ENCODE measurements at regions not wholly inside any gene's neighbourhood (a gene's known extent, or its start where the extent isn't known, plus 50 kb on each side); places are given as distances from the start of the nearest gene placed in this dataset.
"Not testable (repeated sequence)": the region's sequence is repeated elsewhere in the genome, so short reads cannot be mapped to it uniquely, and the experiment has no call there.

DNA sequence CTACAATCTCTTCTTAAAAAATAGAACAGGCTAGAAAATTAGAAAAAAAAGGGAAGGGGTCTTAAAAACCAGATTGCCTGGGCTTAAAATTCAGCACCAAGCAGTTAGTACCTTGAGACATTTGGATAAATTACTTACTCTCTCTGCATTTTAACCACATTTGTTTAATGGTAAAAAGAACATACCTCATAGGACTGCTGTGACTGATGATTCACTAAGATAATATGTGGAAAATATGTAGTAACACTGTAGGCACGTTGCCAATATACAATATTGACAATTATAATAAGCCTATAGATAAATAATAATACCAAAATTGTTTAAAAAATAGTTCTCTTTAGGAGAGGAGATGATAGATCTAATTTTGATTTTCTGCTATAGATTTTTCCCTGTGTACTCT lies 750.4 kb downstream of the TENT5A start:
- no peak for DNase-seq (ENCODE audit: low spot score)

DNA sequence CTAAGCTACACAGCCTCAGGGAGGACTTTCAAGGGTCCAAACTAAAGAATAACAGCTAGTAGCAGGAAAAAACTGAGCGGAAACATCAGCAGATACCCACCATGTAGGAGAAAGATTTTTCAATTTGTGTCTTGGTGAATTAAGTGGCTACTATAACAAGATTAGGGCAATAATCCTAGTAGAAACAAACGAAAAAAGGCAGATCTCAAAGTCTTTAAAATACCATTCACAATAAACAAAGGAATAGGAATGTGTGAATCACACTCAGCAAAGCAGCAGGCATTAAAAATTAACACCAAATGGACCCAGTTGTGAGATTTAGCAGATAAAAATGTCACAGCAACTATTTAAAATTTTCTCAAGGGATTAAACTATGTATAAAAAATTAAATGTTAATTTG lies 761.2 kb downstream of the TENT5A start:
- DNase-seq (ENCODE audit: low spot score) = no peak

DNA sequence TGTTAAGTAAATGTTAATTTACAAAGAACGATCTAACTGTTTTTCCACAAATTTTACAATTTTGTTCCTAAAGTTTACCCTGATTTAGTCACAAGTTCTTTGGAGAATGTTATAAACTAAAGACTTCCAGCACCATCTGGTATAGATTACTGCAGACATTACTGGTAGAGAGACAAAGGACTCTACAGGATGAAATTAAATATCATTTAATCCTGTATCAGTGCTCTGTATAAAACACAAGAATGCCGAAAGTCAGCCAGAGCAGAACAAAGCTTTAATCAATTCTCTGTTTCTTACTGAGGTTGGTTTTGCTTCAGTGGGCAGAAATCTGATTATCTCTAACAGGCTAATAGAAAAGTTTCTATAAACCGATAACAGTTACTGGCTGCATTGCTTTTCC lies 763.6 kb downstream of the TENT5A start:
- no peak for DNase-seq (ENCODE audit: low spot score)

DNA sequence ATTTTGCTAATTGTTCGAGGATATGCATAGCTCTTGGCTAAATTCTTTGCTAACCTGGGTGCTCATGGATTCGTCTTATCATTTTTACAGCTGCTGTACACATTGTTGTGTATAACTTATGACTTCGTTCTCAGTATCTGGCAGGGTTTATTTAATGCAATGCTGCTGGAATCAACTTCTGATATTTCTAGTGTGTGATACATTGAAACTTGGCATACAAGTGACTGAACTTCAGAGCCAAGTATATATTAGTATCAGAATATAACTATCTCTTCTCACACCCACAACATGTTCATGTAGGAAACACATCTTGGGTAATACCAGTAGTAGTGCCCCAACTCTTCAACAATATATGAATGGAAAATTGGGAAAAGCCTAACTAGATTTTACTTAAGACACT lies 764.2 kb downstream of the TENT5A start:
- no peak for DNase-seq (ENCODE audit: low spot score)

DNA sequence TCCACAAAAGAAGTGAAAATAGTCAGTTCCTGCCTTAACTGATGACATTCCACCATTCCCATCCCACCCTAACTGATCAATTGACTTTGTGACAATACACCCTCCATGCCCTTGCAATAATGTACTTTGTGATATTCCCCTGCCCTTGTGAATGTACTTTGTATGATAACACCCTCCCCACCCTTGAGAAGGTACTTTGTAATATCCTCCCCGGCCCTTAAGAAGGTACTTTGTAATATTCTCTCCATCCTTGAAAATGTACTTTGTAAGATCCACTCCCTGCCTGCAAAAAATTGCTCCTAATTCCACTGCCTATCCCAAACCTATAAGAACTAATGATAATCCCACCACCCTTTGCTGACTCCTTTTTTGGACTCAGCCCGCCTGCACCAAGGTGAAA lies 771.3 kb downstream of the TENT5A start:
- DNase-seq (ENCODE audit: low spot score) = not testable (repeated sequence)

DNA sequence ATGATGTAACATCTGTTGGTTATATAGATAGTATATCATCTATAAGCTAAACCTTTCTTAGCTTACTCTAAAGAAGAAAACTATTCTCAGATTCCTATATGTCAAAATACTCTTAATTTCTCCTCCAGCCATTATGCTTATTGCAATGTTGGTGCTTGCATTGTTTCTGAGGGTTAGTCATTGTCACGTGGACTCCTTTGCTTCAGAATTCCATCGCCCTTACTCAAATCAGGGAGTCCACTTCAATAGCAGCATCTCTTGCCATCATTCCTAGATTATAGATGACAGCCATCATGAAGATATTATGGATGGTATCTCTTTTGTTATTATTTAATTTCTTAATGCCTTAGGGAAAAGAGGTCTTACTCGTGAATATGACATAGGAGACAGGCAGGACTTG lies 776.1 kb downstream of the TENT5A start:
- no peak for DNase-seq (ENCODE audit: low spot score)

DNA sequence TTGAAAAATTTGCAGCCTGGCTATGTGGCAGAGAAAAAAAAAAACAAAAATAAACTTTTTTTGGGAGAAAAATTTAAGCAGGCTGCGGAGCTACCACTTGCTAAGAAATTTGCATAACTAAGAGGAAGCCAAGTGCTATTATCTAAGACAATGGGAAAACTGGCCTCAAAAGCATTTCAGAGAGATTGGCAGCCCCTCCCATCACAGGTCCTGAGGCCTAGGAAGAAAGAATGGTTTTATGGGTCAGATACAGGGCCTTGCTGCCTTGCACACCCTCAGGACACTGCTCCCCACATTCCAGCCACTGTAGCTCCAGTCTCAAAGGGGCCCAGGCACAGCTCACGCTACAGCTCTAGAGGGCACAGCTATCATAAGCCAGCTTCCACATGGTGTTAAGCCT lies 777.9 kb downstream of the TENT5A start:
- no peak for DNase-seq (ENCODE audit: low spot score)

DNA sequence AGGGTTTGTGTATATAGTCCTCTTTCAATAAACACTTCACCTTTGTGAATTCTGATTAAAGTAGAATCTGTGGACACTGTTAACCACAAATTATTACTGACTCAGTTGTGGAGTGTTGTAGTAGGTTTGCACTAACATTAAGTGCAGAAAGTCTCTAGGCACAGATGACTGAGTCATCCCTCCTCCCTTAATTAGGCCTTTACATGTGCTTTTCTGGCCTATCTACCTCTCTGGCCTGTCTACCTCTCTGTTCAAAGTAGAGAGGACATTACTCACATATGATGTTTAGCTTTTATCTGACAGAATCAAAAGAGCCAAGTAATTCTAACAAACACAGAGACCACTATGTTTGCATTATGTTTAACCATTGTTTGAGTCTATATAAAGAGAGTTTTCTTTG lies 783.0 kb downstream of the TENT5A start:
- no peak for DNase-seq (ENCODE audit: low spot score)

DNA sequence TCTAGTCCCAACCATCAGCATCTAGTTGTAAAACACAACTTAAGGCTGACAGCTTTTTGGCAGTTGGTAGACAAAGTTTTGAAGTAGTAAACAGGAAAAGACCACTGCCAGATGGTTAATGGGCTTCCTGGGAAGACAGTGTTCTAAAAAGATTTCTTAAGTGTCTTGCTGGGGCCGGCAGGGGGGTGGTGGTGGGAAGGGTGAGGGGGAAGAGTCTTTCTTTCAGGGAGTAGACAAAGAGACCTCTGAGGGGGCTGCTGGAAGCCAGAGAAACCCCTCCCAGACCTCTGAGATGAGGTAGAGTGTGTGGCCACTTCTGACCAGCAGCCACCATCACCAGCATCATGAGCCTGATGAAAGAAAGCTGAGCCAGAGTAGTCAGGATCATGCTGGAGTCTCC lies 784.9 kb downstream of the TENT5A start:
- no peak for DNase-seq (ENCODE audit: low spot score)

DNA sequence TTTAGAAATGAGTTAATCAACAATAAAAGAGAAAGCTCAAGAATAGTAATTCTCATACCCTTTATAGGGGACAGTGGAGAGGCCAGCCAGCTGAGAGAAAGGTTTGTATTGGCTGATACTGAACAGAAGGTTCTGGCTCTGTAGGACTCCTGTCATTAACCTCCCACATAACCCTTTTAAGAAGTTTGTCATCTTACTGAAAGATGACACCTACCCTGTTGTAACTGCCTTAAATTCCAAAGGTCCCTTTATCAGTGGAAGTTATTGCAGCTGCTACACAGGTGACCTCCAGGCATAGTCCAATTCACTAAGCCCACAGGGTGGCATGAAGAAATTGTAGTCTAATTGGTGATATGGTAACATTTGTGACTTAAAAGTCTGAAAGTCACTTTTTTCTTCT lies 790.1 kb downstream of the TENT5A start:
- DNase-seq (ENCODE audit: low spot score) = no peak

DNA sequence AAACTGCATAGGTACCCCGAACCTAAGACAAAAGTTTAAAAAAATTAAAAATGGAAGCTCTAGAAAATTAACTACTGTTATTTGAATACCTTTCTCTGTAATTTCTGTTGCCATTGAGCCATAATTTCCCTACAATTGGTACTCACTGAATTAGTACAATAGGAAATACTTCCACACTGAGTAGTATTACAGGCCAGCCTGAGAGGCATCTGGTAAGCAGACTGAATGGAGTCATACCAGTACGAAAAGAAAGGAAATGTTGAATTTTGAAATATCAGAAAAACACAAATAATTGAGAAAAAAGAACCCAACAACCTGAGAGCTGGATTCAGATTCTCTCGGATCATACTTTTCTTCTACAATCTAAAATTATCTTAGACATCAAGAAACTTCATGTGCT lies 791.3 kb downstream of the TENT5A start:
- no peak for DNase-seq (ENCODE audit: low spot score)

DNA sequence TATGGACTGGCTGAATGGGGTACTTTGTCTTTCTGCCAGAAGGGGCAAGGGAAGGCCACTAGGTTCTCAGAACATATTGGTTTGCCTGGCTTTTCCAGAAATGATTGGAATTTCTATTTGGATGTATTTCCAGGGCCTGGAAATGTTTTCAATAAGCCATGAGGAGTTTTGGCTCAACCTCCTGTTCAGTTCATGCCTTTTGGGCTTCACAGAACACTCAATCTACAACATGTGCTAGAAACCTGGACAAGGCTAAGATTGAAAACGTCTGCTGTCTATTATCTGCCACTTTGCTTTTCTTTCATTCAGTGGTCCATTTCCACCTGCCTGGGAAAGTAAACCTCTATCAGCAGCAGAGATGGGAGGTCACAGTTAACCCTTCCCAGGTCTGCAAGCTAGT lies 793.4 kb downstream of the TENT5A start:
- DNase-seq (ENCODE audit: low spot score) = no peak

DNA sequence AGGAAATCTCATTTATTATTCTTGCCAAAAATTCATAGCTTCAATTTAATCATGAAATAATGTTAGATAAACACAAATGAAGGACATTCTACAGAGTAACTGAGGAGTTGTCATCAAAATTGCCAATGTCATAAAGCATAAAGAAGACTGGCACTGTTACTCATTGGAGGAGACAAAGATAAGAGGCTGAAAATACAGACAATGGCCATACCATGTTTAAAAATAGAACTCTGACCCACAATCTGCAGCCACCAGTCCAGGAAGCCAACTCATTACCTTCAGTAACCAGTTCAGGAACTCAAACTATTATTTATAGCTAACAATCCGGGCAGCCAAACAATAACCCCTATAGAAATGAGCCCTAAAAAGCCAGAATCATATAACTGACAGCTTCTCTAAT lies 795.6 kb downstream of the TENT5A start:
- DNase-seq (ENCODE audit: low spot score) = no peak

DNA sequence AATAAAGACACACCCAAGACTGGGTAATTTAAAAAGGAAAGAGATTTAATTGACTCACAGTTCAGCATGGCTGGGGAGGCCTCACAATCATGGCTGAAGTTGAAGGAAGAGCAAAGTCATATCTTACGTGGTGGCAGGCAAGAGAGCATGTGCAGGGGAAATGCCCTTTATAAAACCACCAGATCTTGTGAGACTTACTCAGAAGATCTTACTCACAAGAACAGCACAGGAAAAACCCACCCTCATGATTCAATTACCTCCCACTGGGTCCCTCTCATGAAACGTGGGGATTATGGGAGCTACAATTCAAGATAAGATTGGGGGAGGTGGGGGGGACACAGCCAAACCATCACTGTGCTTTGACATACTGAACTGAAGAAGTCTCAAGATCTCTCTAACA lies 800.0 kb downstream of the TENT5A start:
- DNase-seq (ENCODE audit: low spot score) = not testable (repeated sequence)

DNA sequence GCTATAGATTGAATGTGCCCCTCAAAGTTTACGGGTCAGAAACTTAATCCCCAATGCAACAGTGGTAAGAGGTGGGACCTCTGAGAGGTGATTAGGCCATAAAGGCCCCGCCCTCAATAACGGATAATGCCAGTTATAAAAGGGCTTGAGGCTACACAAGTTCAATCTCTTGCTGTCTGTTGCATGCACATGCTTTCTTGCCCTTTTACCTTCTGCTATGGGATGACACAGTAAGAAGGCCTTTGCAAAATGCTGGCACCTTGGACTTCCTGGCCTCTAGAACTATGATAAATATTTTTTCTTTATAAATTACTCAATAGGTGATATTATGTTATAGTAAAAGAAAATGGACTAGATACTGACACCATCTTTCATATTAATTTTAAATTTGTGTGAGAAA lies 806.1 kb downstream of the TENT5A start:
- no peak for DNase-seq (ENCODE audit: low spot score)

DNA sequence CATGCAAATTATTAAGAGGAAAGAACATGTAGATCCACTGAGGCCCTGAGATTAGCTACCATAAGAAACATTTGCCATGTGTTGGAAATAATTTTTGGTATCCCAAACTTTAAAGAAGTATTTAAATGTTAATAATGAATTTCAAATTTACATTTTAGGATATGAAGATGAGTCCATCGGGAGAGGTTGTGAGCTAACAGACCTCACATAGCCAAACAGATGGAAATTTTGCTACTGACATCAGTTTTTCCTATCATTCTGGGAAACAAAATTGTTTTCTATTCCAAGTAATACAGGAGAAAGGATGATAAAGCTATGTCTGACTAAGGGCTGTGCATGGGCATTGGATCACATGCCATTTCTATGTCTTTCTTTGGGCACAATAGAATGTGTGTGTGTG lies 809.6 kb downstream of the TENT5A start:
- no peak for DNase-seq (ENCODE audit: low spot score)

DNA sequence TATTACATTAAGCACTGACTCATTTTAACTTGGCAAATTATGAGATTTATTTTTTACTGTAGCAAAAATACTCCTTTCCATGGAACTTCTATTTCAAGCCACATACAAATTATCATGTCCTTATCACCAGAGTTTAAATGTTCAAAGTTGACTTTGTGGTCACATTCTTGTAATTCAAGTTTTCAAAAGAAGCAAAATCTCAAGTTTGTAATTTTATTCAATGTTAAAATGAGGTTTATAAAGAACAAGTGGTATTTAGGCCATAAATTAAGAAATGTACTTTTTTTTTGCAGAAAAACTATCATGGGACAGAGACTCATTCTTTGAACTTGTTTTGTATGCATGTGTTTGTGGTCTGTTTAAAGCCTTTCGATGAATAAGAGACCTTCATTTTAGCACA lies 811.5 kb downstream of the TENT5A start:
- DNase-seq (ENCODE audit: low spot score) = no peak

DNA sequence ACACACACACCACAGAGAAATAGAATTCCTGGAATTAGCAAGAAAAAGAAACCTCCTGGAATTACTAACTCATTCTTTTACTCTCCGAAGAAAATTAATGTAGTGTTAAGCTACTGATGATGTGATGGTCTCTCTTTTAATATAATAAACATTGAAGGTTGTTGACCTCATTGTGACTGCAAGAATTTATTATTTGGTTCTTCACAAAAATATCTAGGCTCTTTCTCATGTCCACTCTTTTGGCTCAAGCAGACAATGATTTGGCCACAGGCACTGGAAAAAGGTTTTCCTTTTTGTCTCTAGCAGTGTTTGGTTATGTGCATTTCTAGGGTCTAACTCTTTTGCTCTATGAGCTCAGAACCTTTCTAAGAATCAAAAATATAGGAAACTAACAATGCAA lies 811.9 kb downstream of the TENT5A start:
- no peak for DNase-seq (ENCODE audit: low spot score)

DNA sequence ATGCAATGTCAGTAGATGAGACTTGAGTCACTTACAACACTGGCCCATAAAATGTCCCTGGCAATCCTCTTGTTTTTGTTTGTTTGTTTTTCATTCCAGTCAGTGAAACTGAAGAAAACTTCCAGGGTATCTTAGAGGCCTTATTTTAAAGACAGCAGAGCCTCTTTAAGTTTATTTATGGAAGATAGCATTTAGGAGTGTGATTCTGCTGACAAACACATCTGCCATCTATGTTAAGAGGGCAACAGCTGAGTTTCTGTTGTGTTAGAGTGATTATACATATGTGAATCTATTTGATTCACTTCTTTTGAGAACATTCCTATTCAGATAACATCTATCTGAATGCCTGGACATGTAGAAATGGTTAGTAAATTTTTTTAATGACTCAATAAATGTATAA lies 812.6 kb downstream of the TENT5A start:
- no peak for DNase-seq (ENCODE audit: low spot score)

DNA sequence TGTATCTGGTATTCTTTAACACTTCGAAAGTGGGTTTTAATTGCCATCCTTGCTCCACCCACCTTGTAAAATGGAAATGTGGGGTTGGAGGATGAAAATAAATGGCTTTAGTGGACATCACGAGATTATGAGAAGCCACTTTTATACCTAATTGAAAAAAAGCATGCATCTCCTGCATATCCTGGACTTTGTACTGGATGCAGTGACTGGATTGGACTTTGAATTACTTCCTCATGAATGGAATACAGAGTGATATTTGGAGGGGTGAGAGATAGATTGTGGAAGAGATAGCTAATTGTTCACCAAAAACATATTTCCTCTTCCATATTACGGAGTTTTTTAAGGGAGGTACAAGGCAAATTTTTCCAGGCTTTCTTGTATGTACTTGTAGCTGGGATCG lies 813.0 kb downstream of the TENT5A start:
- DNase-seq (ENCODE audit: low spot score) = no peak

DNA sequence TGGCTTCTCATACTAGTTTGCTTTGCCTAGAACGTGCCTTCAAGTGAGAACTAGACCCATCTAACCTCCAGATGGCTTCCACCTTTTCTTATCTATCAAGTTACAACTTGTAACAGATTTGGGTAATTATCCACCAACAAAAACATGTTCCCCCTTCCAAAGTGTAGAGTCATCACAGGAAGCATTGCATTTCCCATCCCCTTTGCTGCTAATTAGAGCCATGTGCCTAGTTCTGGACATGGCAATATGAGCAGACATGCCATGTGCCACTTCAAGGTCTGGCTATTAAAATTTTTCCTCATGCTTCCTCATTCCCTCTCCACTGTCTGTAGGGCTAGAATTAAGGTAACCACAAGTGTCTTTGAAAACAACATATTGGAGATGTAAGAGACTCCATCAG lies 814.4 kb downstream of the TENT5A start:
- no peak for DNase-seq (ENCODE audit: low spot score)

DNA sequence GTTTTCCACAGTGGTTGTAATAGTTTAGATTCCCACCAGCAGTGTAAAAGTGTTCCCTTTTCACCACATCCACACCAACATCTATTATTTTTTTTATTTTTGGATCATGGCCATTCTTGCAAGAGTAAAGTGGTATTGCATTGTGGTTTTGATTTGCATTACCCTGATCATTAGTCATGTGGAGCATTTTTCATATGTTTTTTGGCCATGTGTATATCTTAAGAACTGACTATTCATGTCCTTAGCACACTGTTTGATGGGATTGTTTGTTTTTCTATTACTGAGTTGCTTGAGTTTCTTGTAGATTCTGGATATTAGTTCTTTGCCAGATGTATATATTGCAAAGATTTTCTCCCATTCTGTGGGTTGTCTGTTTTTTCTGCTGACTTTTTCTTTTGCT lies 820.1 kb downstream of the TENT5A start:
- DNase-seq (ENCODE audit: low spot score) = no peak

DNA sequence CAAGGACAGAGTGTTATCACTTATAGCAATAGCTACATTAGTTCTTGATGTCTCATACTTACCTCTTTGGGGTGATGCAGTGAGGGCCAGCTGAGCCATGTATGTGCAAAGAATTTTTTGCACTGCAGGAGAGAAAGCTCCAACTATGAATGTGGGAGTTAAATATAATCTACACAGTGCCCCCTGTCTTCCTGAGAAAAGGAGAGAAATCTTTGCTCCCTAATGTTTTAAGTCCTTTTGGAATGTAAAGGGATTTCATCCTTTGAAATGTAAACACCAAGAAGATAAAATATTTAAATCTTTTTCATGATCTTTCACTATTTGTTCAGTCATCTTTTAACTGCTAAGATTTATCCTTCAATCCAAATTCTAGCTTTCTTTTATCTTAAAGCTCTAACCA lies 822.1 kb downstream of the TENT5A start:
- DNase-seq (ENCODE audit: low spot score) = no peak

DNA sequence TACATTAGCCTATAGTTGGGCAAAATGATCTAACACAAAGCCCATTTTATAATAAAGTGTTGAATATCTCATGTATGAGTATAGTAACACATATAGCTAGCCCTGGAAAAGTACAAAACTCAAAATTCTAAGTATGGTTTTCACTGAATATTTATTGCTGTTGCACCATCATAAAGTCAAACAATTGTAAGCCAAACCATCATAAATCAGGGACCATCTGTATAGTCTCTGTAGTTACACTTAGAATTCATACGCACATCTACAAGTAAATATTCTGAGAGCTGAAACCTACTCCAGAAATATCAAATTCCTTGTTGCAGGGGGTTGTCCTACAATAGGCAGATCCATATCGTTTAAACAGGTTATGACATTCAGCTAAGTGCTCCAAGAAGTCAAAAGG lies 817.3 kb downstream of the BCKDHB start:
- no peak for DNase-seq (ENCODE audit: low spot score)

DNA sequence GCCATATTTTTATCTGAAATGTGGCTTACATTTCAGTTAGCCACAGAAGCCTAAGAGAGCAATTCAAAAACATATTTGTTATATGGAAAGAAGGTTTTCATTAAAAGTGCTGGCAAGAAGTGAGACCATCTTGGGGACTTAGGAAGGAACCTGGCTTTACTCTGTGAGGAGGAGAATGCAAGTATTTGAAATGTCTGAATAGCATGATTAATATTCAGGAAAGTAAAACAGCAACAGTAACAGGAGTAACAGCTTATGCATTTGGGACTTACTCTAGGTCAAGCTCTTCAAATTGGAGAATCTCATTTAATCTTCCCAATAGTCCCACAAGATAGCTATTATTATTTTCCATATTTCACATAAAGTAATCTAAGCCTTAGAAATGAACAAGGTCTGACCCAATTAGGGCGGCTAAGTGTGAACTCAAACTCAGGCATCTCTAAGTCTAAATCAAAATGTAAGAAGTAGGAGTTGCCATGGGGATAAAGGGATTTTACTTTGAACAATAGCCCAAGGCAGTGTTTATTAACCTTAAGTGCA lies 816.5 kb downstream of the BCKDHB start:
- no peak for DNase-seq (ENCODE audit: low spot score)
